DMS153 treated with DMSO at 0.1 percent for 48 hours (cell line): ENCODE measurements at regions not wholly inside any gene's neighbourhood (a gene's known extent, or its start where the extent isn't known, plus 50 kb on each side); places are given as distances from the start of the nearest gene placed in this dataset.
"Not testable (repeated sequence)": the region's sequence is repeated elsewhere in the genome, so short reads cannot be mapped to it uniquely, and the experiment has no call there.

ENCODE experiments used
- DNase-seq: peaks from one replicate; lab custom pipeline; 2025; ENCODE audit not compliant: unreplicated experiment; lab: John Stamatoyannopoulos, UW

DNA sequence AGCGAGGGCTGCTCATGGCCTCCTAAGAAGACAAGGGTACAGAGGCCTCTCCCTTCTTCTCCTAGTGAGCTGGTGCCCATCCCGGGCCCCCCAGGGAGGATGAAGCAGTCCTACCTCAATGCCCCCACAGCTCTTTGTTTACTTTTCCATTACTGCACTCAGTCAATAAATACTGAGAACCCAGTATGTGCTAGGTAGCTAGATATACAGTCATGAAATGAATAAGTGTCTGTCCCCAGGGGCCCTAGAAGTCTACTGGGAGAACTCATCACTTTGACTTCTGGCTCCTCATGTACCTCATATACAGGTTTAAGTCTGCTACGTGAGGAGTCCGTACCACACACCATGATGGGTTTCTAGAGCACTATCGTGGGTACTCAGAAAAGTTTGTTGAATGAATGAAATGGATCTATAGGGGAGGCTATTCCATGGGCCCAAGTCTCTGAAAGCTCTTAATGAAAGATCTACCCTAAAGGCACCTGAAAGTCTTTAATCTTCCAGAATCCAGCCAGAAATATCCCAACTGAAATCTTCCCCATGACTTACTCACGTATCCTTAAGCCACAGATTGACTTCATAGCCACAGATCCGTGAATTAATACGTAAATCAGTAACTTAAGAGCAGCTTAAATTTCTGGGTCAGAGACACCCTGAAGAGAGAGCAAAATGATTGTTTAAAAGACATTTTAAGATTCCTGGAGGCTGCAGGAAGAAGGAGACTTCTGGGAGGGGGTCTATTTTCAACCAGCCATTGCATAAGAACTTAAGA, 51.6 kb upstream of the POMP start:
- no peak for DNase-seq

DNA sequence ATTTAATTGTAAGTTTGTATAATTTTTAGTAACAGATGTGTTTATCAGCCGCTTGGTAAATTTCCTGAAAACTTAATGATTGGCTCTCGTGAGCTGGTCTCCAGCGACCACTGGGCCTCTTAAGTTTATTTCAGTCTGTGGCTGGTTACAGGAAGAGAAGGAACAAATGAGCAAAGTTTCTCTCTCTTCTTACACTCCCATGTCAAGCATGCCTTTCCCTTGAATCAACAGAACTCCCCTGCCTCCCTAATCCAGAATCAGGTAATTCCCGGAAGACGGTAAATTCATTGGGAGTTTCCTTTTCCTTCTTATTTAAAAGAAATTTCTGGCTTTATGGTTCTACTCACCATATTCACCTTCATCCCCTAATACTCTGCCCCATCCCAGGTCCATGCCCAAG, 52.5 kb upstream of the POMP start:
- no peak for DNase-seq

DNA sequence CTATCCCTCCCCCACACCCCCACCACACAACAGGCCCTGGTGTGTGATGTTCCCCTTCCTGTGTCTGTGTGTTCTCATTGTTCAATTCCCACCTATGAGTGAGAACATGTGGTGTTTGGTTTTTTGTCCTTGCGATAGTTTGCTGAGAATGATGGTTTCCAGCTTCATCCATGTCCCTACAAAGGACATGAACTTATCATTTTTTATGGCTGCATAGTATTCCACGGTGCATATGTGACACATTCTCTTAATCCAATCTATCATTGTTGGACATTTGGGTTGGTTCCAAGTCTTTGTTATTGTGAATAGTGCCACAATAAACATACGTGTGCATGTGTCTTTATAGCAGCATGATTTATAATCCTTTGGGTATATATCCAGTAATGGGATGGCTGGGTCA, 53.8 kb upstream of the POMP start:
- not testable (repeated sequence) for DNase-seq

- DNase-seq = no peak
Observed at GRCh38 chr13:28603043-28603664, 55.8 kb upstream of the POMP start.

DNA sequence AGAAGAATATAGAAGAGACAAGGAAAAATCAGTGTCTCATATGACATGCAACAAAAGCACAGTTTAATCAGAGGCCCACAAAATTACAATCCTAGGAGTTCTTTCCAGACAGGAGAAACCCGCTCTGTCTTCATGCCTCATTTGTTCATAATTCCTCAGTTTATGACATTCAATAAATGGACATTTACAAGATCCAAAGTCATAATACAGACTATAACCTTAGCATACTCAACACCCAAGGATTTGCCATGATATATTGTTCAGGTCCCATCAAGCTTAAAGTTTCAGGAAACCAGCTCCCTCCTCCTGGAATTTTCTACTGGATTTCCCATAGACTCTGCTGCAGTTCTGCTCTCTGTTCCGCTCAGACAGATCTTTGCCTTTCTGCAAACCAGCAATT, 56.4 kb upstream of the POMP start:
- no peak for DNase-seq

GRCh38 chr13:28601581-28601980, 57.3 kb upstream of the POMP start:
- no peak for DNase-seq

DNA sequence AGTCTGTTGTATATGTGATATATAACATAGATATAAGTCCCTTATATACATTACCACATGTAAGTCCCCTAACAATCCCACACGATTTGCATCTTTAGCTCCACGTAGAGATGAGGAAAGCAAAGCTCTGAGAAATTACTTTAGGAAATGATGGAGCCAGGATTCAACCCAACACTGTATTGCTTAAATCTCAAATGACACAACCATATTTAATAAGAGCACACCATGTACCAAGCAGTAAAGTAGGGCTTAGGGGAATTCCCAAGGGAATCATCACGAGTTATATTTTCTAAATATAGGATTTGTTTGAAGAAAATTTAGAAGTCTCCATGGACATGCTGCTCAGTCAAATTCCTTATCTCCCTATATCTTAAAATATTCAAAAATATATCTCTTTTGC, 61.3 kb upstream of the POMP start:
- DNase-seq = no peak

GRCh38 chr13:28590461-28590860, 68.5 kb upstream of the POMP start:
- DNase-seq = no peak

GRCh38 chr13:28588296-28588695, 70.6 kb upstream of the POMP start:
- no peak for DNase-seq

DNA sequence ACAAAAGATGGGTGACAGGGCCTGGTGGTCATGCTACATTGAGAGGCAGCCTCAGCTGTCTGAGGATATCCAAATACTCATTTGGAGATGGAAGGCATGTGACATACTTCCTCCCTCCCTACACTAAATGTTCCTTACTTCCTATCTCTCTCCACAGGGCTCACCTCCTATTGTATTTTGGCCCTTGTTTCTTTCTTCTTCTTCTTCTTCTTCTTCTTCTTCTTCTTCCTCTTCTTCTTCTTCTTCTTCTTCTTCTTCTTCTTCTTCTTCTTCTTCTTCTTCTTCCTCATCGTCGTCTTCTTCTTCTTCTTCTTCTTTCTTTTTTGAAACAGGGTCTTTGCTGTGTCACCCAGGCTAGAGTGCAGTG, 71.8 kb upstream of the POMP start:
- no peak for DNase-seq

DNA sequence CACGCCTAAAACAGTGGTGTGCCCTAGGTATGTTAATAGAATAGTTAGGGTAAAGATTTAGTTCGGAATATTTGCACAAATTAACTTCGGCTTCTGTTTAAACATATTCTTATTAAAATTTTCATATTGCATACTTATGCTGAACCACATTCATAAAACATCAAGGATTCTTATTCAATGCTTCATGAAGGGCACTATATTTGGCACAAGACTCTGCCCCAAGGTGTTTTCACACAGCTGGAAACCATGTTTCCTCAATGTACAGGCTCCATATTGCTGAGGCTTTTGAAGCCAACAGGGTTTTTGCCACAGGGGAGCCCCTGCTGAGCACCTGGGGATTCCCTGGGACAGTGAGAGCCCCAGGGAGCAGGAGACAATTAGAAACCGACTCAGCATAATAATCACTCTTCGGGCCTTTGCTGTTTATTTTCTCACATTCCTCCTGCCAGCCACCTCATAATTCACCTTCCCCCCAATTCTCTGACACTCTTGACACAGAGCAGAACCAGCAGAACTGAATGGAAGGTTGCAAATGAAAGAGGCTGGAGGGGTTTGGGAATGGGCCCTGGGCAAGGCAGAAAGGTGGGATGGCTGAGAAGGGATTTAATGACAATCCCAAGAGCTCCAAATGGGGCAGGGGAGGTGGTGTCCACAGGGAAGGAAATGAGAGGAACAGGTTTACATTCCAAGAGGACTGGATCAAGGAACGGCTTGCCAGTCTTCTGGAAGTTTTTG, 72.3 kb upstream of the POMP start:
- no peak for DNase-seq

DNA sequence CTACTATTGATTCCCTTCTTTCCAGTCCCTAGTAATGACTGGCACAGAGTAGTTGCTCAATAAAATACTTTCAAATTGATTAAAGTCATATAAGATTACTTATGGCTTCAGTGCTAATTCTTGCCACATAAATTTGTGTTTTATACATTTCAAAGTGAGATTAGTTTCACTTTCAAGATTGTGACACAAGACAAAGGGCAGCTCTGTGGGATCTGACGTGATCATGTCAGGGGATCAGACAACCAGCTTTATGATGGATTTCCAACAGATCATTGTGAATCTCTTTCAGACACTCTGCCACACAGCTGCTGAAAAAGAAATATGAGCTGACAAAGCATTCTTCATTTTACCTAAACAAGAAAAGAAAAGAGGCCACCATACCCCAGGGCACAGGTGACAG, 73.4 kb upstream of the POMP start:
- no peak for DNase-seq

GRCh38 chr13:28584873-28585381, 74.0 kb upstream of the POMP start:
- DNase-seq = no peak

GRCh38 chr13:28583651-28584091, 75.3 kb upstream of the POMP start:
- DNase-seq = no peak

GRCh38 chr13:28582892-28583240, 76.1 kb upstream of the POMP start:
- DNase-seq = no peak

GRCh38 chr13:28582225-28582891, 76.6 kb upstream of the POMP start:
- no peak for DNase-seq

GRCh38 chr13:28581451-28581850, 77.5 kb upstream of the POMP start:
- DNase-seq = no peak

- DNase-seq = no peak
Observed at GRCh38 chr13:28579736-28580135, 79.2 kb upstream of the POMP start.

DNA sequence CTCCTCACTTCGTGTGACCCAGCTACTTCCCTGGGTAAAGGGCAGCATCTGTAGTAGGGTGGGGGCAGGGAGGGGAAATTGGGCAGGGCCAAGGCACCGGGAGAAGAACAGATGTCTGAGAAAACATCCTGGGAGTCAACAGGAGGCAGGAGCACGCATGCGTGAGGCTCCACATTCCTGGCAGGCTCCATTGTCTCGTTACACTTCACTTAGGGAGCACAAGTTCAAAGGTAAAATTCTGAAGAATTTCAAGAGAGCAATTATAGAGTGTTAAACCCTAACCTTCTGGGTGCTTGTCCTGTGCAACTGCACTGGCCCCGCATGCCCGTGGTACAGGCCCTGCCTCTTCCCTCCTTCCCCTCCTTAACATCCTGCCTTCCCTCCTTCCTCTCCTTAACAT, 79.6 kb upstream of the POMP start:
- DNase-seq = no peak

- DNase-seq = no peak
Observed at GRCh38 chr13:28576067-28576466, 81.1 kb upstream of the FLT1 start.

- DNase-seq = no peak
Observed at GRCh38 chr13:28575200-28575599, 80.3 kb upstream of the FLT1 start.
